HT1080 (cell line): ENCODE measurements at regions not wholly inside any gene's neighbourhood (a gene's known extent, or its start where the extent isn't known, plus 50 kb on each side); places are given as distances from the start of the nearest gene placed in this dataset.

Experiments used
- DNase-seq: peaks from one replicate; pipeline ENCODE4 v3.0.0-alpha.2; 2015; ENCODE audit warnings: low read depth

- no peak for DNase-seq
Measured at GRCh38 chr2:188131281-188131680, 160.4 kb upstream of the GULP1 start.

- no peak for DNase-seq
Measured at GRCh38 chr2:188132385-188132784, 159.3 kb upstream of the GULP1 start.

GRCh38 chr2:188134241-188134640 is 157.4 kb upstream of the GULP1 start:
- DNase-seq = no peak

GRCh38 chr2:188138313-188138712 is 153.4 kb upstream of the GULP1 start:
- DNase-seq = no peak

- no peak for DNase-seq
Measured at GRCh38 chr2:188142088-188142487, 149.6 kb upstream of the GULP1 start.

- peak; percentile 29 for DNase-seq
Measured at GRCh38 chr2:188142636-188143295, 148.9 kb upstream of the GULP1 start.

GRCh38 chr2:188145885-188146284 is 145.8 kb upstream of the GULP1 start:
- DNase-seq = no peak

- no peak for DNase-seq
Measured at GRCh38 chr2:188146888-188147287, 144.8 kb upstream of the GULP1 start.

- no peak for DNase-seq
Measured at GRCh38 chr2:188151670-188152069, 140.0 kb upstream of the GULP1 start.

GRCh38 chr2:188158337-188159100 is 133.2 kb upstream of the GULP1 start:
- peak; percentile 11 for DNase-seq

- DNase-seq = no peak
Measured at GRCh38 chr2:188159484-188159883, 132.2 kb upstream of the GULP1 start.

- DNase-seq = no peak
Measured at GRCh38 chr2:188170356-188170755, 121.3 kb upstream of the GULP1 start.

GRCh38 chr2:188176620-188177019 is 115.1 kb upstream of the GULP1 start:
- DNase-seq = no peak

GRCh38 chr2:188181067-188181838 is 110.4 kb upstream of the GULP1 start:
- DNase-seq = peak; percentile 36

- no peak for DNase-seq
Measured at GRCh38 chr2:188181884-188182283, 109.8 kb upstream of the GULP1 start.

- DNase-seq = no peak
Measured at GRCh38 chr2:188187726-188188125, 103.9 kb upstream of the GULP1 start.

GRCh38 chr2:188189356-188189755 is 102.3 kb upstream of the GULP1 start:
- DNase-seq = peak; percentile 88

- peak; percentile 42 for DNase-seq
Measured at GRCh38 chr2:188193230-188193629, 98.4 kb upstream of the GULP1 start.

GRCh38 chr2:188196343-188197008 is 95.2 kb upstream of the GULP1 start:
- DNase-seq = no peak

- DNase-seq = peak; percentile 83
Measured at GRCh38 chr2:188199716-188200128, 92.0 kb upstream of the GULP1 start.

GRCh38 chr2:188201639-188202038 is 90.0 kb upstream of the GULP1 start:
- no peak for DNase-seq

GRCh38 chr2:188202777-188203176 is 88.9 kb upstream of the GULP1 start:
- no peak for DNase-seq
